ENCODE measurements at regions not wholly inside any gene's neighbourhood (a gene's known extent, or its start where the extent isn't known, plus 50 kb on each side); places are given as distances from the start of the nearest gene placed in this dataset.

DNA sequence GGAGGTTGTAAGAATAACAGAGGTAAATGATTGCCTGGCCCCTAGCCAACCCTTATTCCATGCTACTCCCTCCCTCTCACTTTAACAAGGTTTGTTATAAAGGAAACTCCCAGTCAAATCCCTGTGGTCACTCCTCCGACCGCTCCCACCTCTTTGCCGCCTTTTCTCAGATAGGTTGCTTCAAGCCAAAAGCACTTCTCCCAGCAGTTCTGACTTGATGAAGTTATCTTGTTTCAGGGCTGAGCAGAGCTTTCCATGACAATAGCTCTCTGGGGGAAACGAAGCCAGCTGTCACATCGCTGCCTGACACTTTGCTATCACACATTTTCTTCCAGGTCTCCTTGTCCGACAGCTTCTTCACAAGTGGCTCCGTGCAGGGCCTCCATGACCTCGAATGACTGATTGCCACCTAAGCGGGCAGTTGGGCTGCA, 278.6 kb downstream of the HAPSTR1 start:
- ATAC-seq, result no peak
- TF ChIP-seq, protein P1, sequence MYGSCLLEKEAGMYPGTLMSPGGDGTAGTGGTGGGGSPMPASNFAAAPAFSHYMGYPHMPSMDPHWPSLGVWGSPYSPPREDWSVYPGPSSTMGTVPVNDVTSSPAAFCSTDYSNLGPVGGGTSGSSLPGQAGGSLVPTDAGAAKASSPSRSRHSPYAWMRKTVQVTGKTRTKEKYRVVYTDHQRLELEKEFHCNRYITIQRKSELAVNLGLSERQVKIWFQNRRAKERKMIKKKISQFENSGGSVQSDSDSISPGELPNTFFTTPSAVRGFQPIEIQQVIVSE (CRISPR knock-in tag; IDR thresholded peaks at IDR 0.05; ENCODE audit: borderline replicate concordance), result no peak
- TF ChIP-seq SP1 (CRISPR knock-in tag; conservative IDR thresholded peaks at IDR 0.05) (no peak), TP53 (CRISPR knock-in tag; IDR thresholded peaks at IDR 0.05) (no peak), CREB1 (CRISPR knock-in tag; IDR thresholded peaks at IDR 0.05) (no peak), ZNF671 (CRISPR knock-in tag; IDR thresholded peaks at IDR 0.05) (no peak), NR1H2 (CRISPR knock-in tag; IDR thresholded peaks at IDR 0.05) (no peak), JAZF1 (CRISPR knock-in tag; IDR thresholded peaks at IDR 0.05) (no peak), ZNF396 (CRISPR knock-in tag; IDR thresholded peaks at IDR 0.05; ENCODE audit: borderline replicate concordance) (no peak), ZBTB21 (CRISPR knock-in tag; IDR thresholded peaks at IDR 0.05; ENCODE audit: borderline replicate concordance) (no peak), FOXP1 (CRISPR knock-in tag; IDR thresholded peaks at IDR 0.05; ENCODE audit: borderline replicate concordance) (no peak), JUN (CRISPR knock-in tag; IDR thresholded peaks at IDR 0.05) (no peak)
- TF ChIP-seq, protein P2, sequence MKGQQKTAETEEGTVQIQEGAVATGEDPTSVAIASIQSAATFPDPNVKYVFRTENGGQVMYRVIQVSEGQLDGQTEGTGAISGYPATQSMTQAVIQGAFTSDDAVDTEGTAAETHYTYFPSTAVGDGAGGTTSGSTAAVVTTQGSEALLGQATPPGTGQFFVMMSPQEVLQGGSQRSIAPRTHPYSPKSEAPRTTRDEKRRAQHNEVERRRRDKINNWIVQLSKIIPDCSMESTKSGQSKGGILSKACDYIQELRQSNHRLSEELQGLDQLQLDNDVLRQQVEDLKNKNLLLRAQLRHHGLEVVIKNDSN (CRISPR knock-in tag; IDR thresholded peaks at IDR 0.05), result no peak
- TF ChIP-seq, protein P3, sequence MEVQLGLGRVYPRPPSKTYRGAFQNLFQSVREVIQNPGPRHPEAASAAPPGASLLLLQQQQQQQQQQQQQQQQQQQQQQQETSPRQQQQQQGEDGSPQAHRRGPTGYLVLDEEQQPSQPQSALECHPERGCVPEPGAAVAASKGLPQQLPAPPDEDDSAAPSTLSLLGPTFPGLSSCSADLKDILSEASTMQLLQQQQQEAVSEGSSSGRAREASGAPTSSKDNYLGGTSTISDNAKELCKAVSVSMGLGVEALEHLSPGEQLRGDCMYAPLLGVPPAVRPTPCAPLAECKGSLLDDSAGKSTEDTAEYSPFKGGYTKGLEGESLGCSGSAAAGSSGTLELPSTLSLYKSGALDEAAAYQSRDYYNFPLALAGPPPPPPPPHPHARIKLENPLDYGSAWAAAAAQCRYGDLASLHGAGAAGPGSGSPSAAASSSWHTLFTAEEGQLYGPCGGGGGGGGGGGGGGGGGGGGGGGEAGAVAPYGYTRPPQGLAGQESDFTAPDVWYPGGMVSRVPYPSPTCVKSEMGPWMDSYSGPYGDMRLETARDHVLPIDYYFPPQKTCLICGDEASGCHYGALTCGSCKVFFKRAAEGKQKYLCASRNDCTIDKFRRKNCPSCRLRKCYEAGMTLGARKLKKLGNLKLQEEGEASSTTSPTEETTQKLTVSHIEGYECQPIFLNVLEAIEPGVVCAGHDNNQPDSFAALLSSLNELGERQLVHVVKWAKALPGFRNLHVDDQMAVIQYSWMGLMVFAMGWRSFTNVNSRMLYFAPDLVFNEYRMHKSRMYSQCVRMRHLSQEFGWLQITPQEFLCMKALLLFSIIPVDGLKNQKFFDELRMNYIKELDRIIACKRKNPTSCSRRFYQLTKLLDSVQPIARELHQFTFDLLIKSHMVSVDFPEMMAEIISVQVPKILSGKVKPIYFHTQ (CRISPR knock-in tag; IDR thresholded peaks at IDR 0.05), result no peak
- TF ChIP-seq, protein P4, sequence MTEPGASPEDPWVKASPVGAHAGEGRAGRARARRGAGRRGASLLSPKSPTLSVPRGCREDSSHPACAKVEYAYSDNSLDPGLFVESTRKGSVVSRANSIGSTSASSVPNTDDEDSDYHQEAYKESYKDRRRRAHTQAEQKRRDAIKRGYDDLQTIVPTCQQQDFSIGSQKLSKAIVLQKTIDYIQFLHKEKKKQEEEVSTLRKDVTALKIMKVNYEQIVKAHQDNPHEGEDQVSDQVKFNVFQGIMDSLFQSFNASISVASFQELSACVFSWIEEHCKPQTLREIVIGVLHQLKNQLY (CRISPR knock-in tag; IDR thresholded peaks at IDR 0.05), result no peak
- POLR2A ChIA-PET, result no interaction called here
- H3K4me3 Mint-ChIP-seq, result no peak overlapping the region
- no peaks in the 10 kb centered on the region; the same call in 1 of the 2 replicates for H3K27me3 Mint-ChIP-seq (ENCODE audit: low read depth)
- CTCF ChIA-PET, result no interaction called here
- DNase-seq (ENCODE audit: low spot score), result no peak
- no peak overlapping the region for H3K27ac Mint-ChIP-seq
- peaks cover 29% of the 10 kb centered on the region for H3K4me1 Mint-ChIP-seq
- H3K36me3 Mint-ChIP-seq, result no peaks in the 10 kb centered on the region; the same call in 1 of the 2 replicates
- H3K9me3 Mint-ChIP-seq, result peaks cover 8% of the 10 kb centered on the region

- H3K27ac Mint-ChIP-seq, result no peak overlapping the region
- H3K27me3 Mint-ChIP-seq (ENCODE audit: low read depth), result no peaks in the 10 kb centered on the region; the same call in 1 of the 2 replicates
- DNase-seq (ENCODE audit: low spot score), result no peak
- ChIA-PET CTCF (interaction anchor here (1.0 kb wide), 1 partner anchor 10 kb away, joined by 3 read pairs; no protein-coding TSS in a partner anchor), POLR2A (no interaction called here)
- peaks cover 8% of the 10 kb centered on the region for H3K9me3 Mint-ChIP-seq
- TF ChIP-seq GTF2I (CRISPR knock-in tag; conservative IDR thresholded peaks at IDR 0.05), result peak; percentile 73; the same call in 1 of the 2 replicates
- no peak for TF ChIP-seq ZNF317 (CRISPR knock-in tag; IDR thresholded peaks at IDR 0.05; ENCODE audit: borderline replicate concordance, low read depth)
- no peak for TF ChIP-seq ZNF416 (CRISPR knock-in tag; IDR thresholded peaks at IDR 0.05)
- H3K36me3 Mint-ChIP-seq, result no peaks in the 10 kb centered on the region; the same call in 1 of the 2 replicates
- H3K4me1 Mint-ChIP-seq, result peaks cover 29% of the 10 kb centered on the region
- ATAC-seq, result no peak
- no peak overlapping the region for H3K4me3 Mint-ChIP-seq
Observed at GRCh38 chr16:9371713-9372448, 280.4 kb downstream of the HAPSTR1 start.

All from WTC11 (cell line).